ENCODE measurements at regions not wholly inside any gene's neighbourhood (a gene's known extent, or its start where the extent isn't known, plus 50 kb on each side); places are given as distances from the start of the nearest gene placed in this dataset.

GRCh38 chr1:187629075-187629474 is 800.3 kb downstream of the PLA2G4A start:
- TF ChIP-seq CTCF (IDR thresholded peaks at IDR 0.05; ENCODE audit: low read length) = no peak
- no peak for TF ChIP-seq EZH2 (IDR thresholded peaks at IDR 0.05; ENCODE audit: borderline replicate concordance, low read length)
